Loucy (cell line): ENCODE measurements at regions not wholly inside any gene's neighbourhood (a gene's known extent, or its start where the extent isn't known, plus 50 kb on each side); places are given as distances from the start of the nearest gene placed in this dataset.

Experiments used
- H2AFZ ChIP-seq: fragments of 200-600 bp; sonication (generic); 2 replicates; pipeline ENCODE4 v1.6.0; 2016; ENCODE audit warnings: antibody characterized with exemption, mild to moderate bottlenecking, low read length, moderate library complexity
- H3F3A ChIP-seq: fragments of 200-600 bp; 2 replicates; pipeline ENCODE4 v1.6.0; 2016; ENCODE audit warnings: antibody characterized with exemption, low read depth, mild to moderate bottlenecking
- H3K27me3 ChIP-seq: fragments of 200-600 bp; sonication (generic); 2 replicates; pipeline ENCODE4 v1.6.1; 2014; ENCODE audit warnings: low read length, mild to moderate bottlenecking; ENCODE audit not compliant: insufficient read depth, poor library complexity, severe bottlenecking
- H3K36me3 ChIP-seq: fragments of 200-600 bp; sonication (generic); 2 replicates; pipeline ENCODE4 v1.6.1; 2016; ENCODE audit warnings: low read length; ENCODE audit not compliant: insufficient read depth
- H3K4me1 ChIP-seq: fragments of 200-600 bp; sonication (generic); 2 replicates; pipeline ENCODE4 v1.5.1; 2014; ENCODE audit warnings: low read length, mild to moderate bottlenecking; ENCODE audit not compliant: insufficient read depth, poor library complexity, severe bottlenecking
- H3K4me2 ChIP-seq: fragments of 200-600 bp; sonication (generic); 2 replicates; pipeline ENCODE4 v1.6.0; 2014; ENCODE audit warnings: antibody characterized with exemption, low read length, low read depth, mild to moderate bottlenecking; ENCODE audit not compliant: poor library complexity, severe bottlenecking
- H3K4me3 ChIP-seq: fragments of 200-600 bp; sonication (generic); 2 replicates; pipeline ENCODE4 v1.5.1; 2014; ENCODE audit warnings: low read length, mild to moderate bottlenecking, mixed read lengths; ENCODE audit not compliant: poor library complexity, severe bottlenecking
- H3K79me2 ChIP-seq: fragments of 200-600 bp; sonication (generic); 2 replicates; pipeline ENCODE4 v1.6.1; 2014; ENCODE audit warnings: low read length; ENCODE audit not compliant: insufficient read depth
- H3K9ac ChIP-seq: fragments of 200-600 bp; sonication (generic); 2 replicates; pipeline ENCODE4 v1.6.0; 2014; ENCODE audit warnings: mild to moderate bottlenecking, low read depth, low read length, moderate library complexity; ENCODE audit not compliant: poor library complexity, severe bottlenecking
- H3K9me2 ChIP-seq: fragments of 200-600 bp; sonication (generic); replicated peaks from 2 replicates; pipeline ENCODE4 v1.6.1; 2016; ENCODE audit warnings: low read depth, low read length, mixed read lengths
- H3K9me3 ChIP-seq: fragments of 200-600 bp; sonication (generic); 2 replicates; pipeline ENCODE4 v1.6.1; 2014; ENCODE audit warnings: mild to moderate bottlenecking, antibody characterized with exemption, low read length, low read depth; ENCODE audit not compliant: insufficient read depth
- H4K20me1 ChIP-seq: fragments of 200-600 bp; sonication (generic); 2 replicates; pipeline ENCODE4 v1.6.0; 2014; ENCODE audit warnings: antibody characterized with exemption, low read length, mild to moderate bottlenecking; ENCODE audit not compliant: insufficient read depth, poor library complexity, severe bottlenecking
- EZH2phosphoT487 ChIP-seq: fragments of 200-600 bp; IDR thresholded peaks from 2 replicates; pipeline ENCODE4 v1.6.1; 2018; ENCODE audit warnings: antibody characterized with exemption, mild to moderate bottlenecking, moderate library complexity, borderline replicate concordance
- TF ChIP-seq, protein P1 (sequence below): fragments of 200-600 bp; sonication (generic); conservative IDR thresholded peaks from 2 replicates; pipeline ENCODE4 v1.5.1; 2014; ENCODE audit warnings: mild to moderate bottlenecking, antibody characterized with exemption, low read length

DNA sequence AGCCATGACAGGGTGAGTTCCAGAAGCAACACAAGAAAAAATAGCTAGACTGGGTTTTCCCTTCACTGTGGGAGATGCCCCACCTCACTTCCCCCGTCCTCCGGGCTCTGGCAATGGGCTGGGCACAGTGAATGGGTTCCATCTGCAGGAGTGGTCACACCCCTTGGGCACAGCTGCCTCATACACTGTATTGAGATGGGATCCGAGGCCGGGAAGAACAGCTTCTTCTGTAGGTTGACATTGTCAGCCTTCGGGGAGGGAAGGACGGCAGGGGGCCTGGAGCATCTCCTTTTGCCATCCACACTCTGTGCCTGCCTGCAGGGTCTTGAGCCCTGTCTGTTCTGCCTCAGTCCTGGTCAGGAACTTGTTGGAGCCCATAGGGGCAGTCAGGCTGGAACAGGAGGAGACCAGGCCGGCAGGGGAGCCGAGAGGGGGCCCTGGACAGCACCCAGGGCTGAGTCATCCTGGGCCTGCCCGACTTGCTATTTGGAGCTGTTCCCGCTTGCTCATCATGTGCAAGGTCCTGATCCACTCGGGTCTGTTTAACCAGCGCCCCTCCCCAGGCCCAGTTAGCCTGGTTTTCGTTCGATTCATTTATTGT, 286.7 kb downstream of the SEC14L1 start:
- H3K79me2 ChIP-seq = peaks cover 99% of the 10 kb centered on the region
- peaks cover 70% of the 10 kb centered on the region for H4K20me1 ChIP-seq
- TF ChIP-seq EZH2phosphoT487 = no peak
- TF ChIP-seq, protein P1, sequence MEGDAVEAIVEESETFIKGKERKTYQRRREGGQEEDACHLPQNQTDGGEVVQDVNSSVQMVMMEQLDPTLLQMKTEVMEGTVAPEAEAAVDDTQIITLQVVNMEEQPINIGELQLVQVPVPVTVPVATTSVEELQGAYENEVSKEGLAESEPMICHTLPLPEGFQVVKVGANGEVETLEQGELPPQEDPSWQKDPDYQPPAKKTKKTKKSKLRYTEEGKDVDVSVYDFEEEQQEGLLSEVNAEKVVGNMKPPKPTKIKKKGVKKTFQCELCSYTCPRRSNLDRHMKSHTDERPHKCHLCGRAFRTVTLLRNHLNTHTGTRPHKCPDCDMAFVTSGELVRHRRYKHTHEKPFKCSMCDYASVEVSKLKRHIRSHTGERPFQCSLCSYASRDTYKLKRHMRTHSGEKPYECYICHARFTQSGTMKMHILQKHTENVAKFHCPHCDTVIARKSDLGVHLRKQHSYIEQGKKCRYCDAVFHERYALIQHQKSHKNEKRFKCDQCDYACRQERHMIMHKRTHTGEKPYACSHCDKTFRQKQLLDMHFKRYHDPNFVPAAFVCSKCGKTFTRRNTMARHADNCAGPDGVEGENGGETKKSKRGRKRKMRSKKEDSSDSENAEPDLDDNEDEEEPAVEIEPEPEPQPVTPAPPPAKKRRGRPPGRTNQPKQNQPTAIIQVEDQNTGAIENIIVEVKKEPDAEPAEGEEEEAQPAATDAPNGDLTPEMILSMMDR = no peak
- no peak overlapping the region for H3K9ac ChIP-seq
- H3K27me3 ChIP-seq = no peaks in the 10 kb centered on the region
- H3F3A ChIP-seq = no peaks in the 10 kb centered on the region
- H3K4me1 ChIP-seq = peaks cover 26% of the 10 kb centered on the region
- H3K4me3 ChIP-seq = no peak overlapping the region
- no peak overlapping the region for H3K4me2 ChIP-seq
- H3K36me3 ChIP-seq = peaks cover 35% of the 10 kb centered on the region; the same call in 1 of the 2 replicates
- H3K9me3 ChIP-seq = no peaks in the 10 kb centered on the region
- no peak overlapping the region for H2AFZ ChIP-seq
- no peaks in the 10 kb centered on the region for H3K9me2 ChIP-seq

DNA sequence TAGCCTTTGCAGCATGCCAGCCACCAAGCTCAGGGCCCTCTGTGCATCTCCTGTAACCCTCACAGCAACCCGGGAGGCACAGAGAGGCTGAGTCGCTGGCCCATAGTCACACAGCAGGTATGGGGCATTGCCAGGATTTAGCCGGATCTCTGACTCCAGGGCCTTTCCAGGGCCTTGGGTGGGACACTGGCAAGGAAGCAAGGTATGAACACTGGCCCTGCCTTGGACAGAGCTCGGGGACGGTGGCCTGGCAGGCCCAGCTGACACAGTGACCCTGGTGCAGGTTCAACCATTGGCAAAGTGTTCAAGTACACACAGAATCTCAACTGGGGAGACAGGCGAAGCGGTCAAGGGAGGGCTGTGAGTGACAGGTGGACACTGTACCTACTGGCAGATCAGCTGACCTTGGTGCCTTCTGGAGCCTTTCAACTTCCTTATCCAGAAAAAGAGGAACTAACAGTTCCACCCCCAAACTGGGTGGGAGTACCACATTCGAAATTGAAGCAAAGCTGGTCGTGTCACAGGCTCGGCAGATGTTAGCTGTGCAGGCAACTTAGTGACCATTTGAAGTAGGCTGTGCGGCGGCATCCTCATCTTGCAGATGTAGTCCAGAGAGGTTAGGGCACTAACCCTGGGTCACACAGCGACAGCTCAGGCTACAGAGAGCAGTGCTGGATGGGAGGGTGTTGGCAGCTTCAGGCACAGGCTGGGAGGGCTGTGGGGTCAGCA, 287.4 kb downstream of the SEC14L1 start:
- Histone ChIP-seq H4K20me1 (peaks cover 74% of the 10 kb centered on the region), H3K4me3 (no peak overlapping the region), H3K4me2 (no peak overlapping the region)

DNA sequence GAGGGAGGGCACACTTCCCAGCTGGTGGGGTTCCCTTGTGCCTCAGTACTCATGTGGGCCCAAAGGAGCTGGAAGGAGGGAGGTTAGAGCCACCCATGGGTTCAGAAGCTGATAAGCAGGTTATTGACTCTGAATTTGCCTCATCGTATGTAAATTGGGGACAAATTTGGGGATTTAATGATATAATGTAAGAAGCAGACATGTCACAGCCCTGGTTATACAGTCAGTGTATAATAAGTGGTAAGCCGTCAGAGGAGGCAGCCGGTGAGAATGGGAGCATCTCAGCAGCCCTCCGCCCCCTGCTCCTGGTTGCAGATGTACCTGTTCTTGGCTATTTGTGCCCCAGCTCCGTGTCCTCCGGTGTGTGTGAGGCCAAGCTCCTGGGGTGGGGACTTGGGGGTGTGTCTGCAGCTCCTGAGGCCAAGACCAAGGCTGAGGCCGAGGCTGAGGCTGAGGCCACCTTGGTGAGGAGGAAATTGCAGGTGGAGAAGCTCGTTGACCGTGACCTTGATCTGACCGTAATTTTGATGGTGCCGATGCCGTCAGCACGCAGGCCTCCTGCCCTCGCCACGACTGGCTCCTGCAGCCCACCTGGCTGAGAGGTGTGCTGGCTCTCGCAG, 288.1 kb downstream of the SEC14L1 start:
- Histone ChIP-seq H3K9me2 (no peaks in the 10 kb centered on the region), H3K4me2 (no peak overlapping the region), H3K27me3 (no peaks in the 10 kb centered on the region), H3K4me1 (peaks cover 26% of the 10 kb centered on the region), H3K9me3 (no peaks in the 10 kb centered on the region), H3F3A (no peaks in the 10 kb centered on the region), H3K4me3 (no peak overlapping the region), H3K79me2 (peaks cover 99% of the 10 kb centered on the region), H4K20me1 (peaks cover 72% of the 10 kb centered on the region), H3K9ac (no peak overlapping the region), H2AFZ (no peak overlapping the region), H3K36me3 (peaks cover 34% of the 10 kb centered on the region; the same call in 1 of the 2 replicates)
- TF ChIP-seq, protein P1 = no peak
- no peak for TF ChIP-seq EZH2phosphoT487

More for the DNA sequence above, 287.4 kb downstream of the SEC14L1 start:
- Histone ChIP-seq H2AFZ (no peak overlapping the region), H3K27me3 (no peaks in the 10 kb centered on the region), H3K79me2 (peaks cover 99% of the 10 kb centered on the region), H3K36me3 (peaks cover 37% of the 10 kb centered on the region; the same call in 1 of the 2 replicates), H3K9me3 (no peaks in the 10 kb centered on the region), H3K4me1 (peaks cover 26% of the 10 kb centered on the region), H3F3A (no peaks in the 10 kb centered on the region), H3K9me2 (no peaks in the 10 kb centered on the region), H3K9ac (no peak overlapping the region)
- TF ChIP-seq, protein P1 = no peak
- TF ChIP-seq EZH2phosphoT487 = no peak
